OCI-LY7 (cell line): ENCODE measurements at regions not wholly inside any gene's neighbourhood (a gene's known extent, or its start where the extent isn't known, plus 50 kb on each side); places are given as distances from the start of the nearest gene placed in this dataset.

Source experiments
- BruUV-seq: library from RNA; stranded (reverse); fragments of 400-500 nt; replicated peaks from 2 replicates; lab custom pipeline; 2021; lab: Mats Ljungman, UMichigan
- CTCF ChIA-PET: fragments of 300-600 bp; sonication (Branson Sonifier 250); formaldehyde crosslinking; loops from one replicate; lab custom pipeline; 2022; ENCODE audit warnings: antibody characterized with exemption; ENCODE audit not compliant: unreplicated experiment; lab: Charles Lee
- POLR2A ChIA-PET: fragments of 300-600 bp; sonication (Branson Sonifier 250); formaldehyde crosslinking; loops from one replicate; lab custom pipeline; 2022; ENCODE audit warnings: antibody characterized with exemption; lab: Charles Lee
- DNase-seq: peaks from one replicate; pipeline ENCODE4 v3.0.0-alpha.2; 2015; ENCODE audit warnings: low spot score
- H2AFZ ChIP-seq: fragments of 200-600 bp; sonication (generic), shearing (Covaris generic); 2 replicates; pipeline ENCODE4 v1.6.1; 2014; ENCODE audit warnings: mild to moderate bottlenecking, antibody characterized with exemption, low read length, moderate library complexity
- H3K27ac ChIP-seq: fragments of 200-600 bp; sonication (generic); 2 replicates; pipeline ENCODE4 v1.5.1; 2014; ENCODE audit warnings: mixed run types, low read depth, mild to moderate bottlenecking, moderate library complexity, low read length, inconsistent platforms; ENCODE audit not compliant: poor library complexity, severe bottlenecking
- H3K36me3 ChIP-seq: fragments of 200-600 bp; sonication (generic); 2 replicates; pipeline ENCODE4 v1.6.1; 2014; ENCODE audit warnings: mild to moderate bottlenecking, antibody characterized with exemption, low read length, moderate library complexity, mixed read lengths; ENCODE audit not compliant: insufficient read depth
- H3K4me1 ChIP-seq: fragments of 200-600 bp; sonication (generic); 2 replicates; pipeline ENCODE4 v1.5.1; 2014; ENCODE audit warnings: mild to moderate bottlenecking, low read length; ENCODE audit not compliant: insufficient read depth, poor library complexity, severe bottlenecking
- H3K4me2 ChIP-seq: fragments of 200-600 bp; sonication (generic); 2 replicates; pipeline ENCODE4 v1.6.1; 2014; ENCODE audit warnings: mild to moderate bottlenecking, low read length
- H3K4me3 ChIP-seq: fragments of 200-600 bp; sonication (generic); 2 replicates; pipeline ENCODE4 v1.5.1; 2014; ENCODE audit warnings: mild to moderate bottlenecking, low read depth, low read length; ENCODE audit not compliant: poor library complexity, severe bottlenecking
- H3K79me2 ChIP-seq: fragments of 200-600 bp; sonication (generic); 2 replicates; pipeline ENCODE4 v1.6.1; 2016; ENCODE audit warnings: low read depth, mild to moderate bottlenecking, low read length, moderate library complexity, mixed read lengths; ENCODE audit not compliant: insufficient read depth
- H3K9me2 ChIP-seq: fragments of 200-600 bp; sonication (generic); 2 replicates; pipeline ENCODE4 v1.6.1; 2016; ENCODE audit warnings: mild to moderate bottlenecking, low read length, mixed read lengths; ENCODE audit not compliant: insufficient read depth
- H3K9me3 ChIP-seq: fragments of 200-600 bp; sonication (generic); 2 replicates; pipeline ENCODE4 v1.6.1; 2014; ENCODE audit warnings: mild to moderate bottlenecking, mixed run types, low read length, mixed read lengths
- H4K20me1 ChIP-seq: fragments of 200-600 bp; sonication (generic); 2 replicates; pipeline ENCODE4 v1.6.1; 2014; ENCODE audit warnings: mild to moderate bottlenecking, antibody characterized with exemption, low read length, moderate library complexity, mixed read lengths; ENCODE audit not compliant: insufficient read depth
- EZH2phosphoT487 ChIP-seq: fragments of 200-600 bp; sonication (generic); IDR thresholded peaks from 2 replicates; pipeline ENCODE4 v1.6.1; 2018; ENCODE audit warnings: low read depth, borderline replicate concordance, mild to moderate bottlenecking, mixed run types, antibody characterized with exemption, low read length, moderate library complexity, mixed read lengths
- intact Hi-C: fragments of 100-400 bp; cut with micrococcal nuclease; formaldehyde crosslinking; loops from one replicate; pipeline ENCODE4 v1.10.0; 2022; ENCODE audit not compliant: unreplicated experiment
- TF ChIP-seq, protein P1 (sequence below): fragments of 200-600 bp; sonication (generic); conservative IDR thresholded peaks from 2 replicates; pipeline ENCODE4 v1.5.1; 2014; ENCODE audit warnings: mild to moderate bottlenecking, antibody characterized with exemption, low read length, moderate library complexity, mixed read lengths

GRCh38 chr6:113610377-113610988, 246.7 kb upstream of the MARCKS start:
- no peak for DNase-seq
- Histone ChIP-seq H2AFZ (no peak overlapping the region), H3K4me2 (no peak overlapping the region), H3K79me2 (no peaks in the 10 kb centered on the region), H3K9me2 (no peaks in the 10 kb centered on the region), H3K27ac (no peak overlapping the region), H3K36me3 (no peaks in the 10 kb centered on the region), H3K9me3 (no peaks in the 10 kb centered on the region), H4K20me1 (no peaks in the 10 kb centered on the region), H3K4me1 (no peaks in the 10 kb centered on the region), H3K4me3 (no peak overlapping the region)
- intact Hi-C loops, result no loop called here
- TF ChIP-seq, protein P1, sequence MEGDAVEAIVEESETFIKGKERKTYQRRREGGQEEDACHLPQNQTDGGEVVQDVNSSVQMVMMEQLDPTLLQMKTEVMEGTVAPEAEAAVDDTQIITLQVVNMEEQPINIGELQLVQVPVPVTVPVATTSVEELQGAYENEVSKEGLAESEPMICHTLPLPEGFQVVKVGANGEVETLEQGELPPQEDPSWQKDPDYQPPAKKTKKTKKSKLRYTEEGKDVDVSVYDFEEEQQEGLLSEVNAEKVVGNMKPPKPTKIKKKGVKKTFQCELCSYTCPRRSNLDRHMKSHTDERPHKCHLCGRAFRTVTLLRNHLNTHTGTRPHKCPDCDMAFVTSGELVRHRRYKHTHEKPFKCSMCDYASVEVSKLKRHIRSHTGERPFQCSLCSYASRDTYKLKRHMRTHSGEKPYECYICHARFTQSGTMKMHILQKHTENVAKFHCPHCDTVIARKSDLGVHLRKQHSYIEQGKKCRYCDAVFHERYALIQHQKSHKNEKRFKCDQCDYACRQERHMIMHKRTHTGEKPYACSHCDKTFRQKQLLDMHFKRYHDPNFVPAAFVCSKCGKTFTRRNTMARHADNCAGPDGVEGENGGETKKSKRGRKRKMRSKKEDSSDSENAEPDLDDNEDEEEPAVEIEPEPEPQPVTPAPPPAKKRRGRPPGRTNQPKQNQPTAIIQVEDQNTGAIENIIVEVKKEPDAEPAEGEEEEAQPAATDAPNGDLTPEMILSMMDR, result no peak
- no peak for TF ChIP-seq EZH2phosphoT487
- CTCF ChIA-PET, result no interaction called here
- BruUV-seq, result no TSS peak
- POLR2A ChIA-PET, result interaction anchor here (0.6 to 2.9 kb wide), 4 partner anchors 10 to 32 kb away, joined by 3 to 10 read pairs (median 7); no protein-coding TSS in a partner anchor

DNA sequence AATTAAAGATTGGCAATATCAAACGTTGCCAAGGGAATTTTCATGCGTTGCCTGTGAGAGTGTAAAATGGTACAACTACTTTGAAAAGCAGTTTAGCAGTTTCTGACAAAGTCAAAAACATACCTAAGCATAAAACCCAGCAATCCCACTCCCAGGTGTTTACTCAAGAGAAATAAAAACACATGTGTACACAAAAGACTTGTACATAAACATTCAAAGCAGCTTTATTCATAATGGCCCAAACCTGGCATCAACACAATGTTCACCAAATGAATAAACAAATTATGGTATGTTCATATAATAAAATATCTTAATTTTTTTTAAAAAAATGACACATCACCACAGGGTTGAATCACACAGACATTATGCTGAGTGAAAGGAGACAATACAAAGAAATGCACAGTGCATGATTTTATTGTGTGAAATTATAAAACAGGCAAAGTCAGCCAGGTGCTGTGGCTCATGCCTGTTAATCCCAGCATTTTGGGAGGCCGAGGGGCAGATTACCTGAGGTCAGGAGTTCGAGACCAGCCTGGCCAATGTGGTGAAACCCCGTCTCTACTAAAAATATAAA, 240.4 kb upstream of the MARCKS start:
- ChIA-PET POLR2A (interaction anchor here (1.1 kb wide), 1 partner anchor 13 kb away, joined by 3 read pairs; no protein-coding TSS in a partner anchor), CTCF (no interaction called here)
- TF ChIP-seq, protein P1, result no peak
- no peak for TF ChIP-seq EZH2phosphoT487
- no peaks in the 10 kb centered on the region for H3K36me3 ChIP-seq
- no peak overlapping the region for H3K4me3 ChIP-seq
- H3K79me2 ChIP-seq, result no peaks in the 10 kb centered on the region
- DNase-seq, result no peak
- no peaks in the 10 kb centered on the region for H3K9me3 ChIP-seq
- no peaks in the 10 kb centered on the region for H4K20me1 ChIP-seq
- no peak overlapping the region for H3K4me2 ChIP-seq
- no peaks in the 10 kb centered on the region for H3K9me2 ChIP-seq
- no peaks in the 10 kb centered on the region for H3K4me1 ChIP-seq
- no TSS peak for BruUV-seq
- intact Hi-C loops, result no loop called here
- no peak overlapping the region for H2AFZ ChIP-seq
- H3K27ac ChIP-seq, result no peak overlapping the region

DNA sequence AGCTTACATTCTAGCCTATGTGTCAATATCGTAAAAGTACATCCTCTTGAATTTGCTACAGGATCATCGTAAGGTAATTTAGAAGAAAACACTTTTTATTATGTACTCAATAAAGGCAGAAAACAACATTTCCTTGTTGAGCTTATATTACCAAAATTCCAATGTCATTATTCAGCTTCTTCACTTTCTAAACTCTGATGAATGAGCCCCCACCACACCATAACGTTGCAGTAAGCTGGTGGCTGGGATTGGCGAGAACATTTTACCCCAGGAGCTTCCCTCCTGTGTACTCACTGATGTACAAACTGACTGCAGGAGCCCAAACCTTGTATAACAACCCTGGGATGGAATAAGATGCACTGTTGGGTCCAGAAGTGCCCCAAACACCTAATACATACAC, 238.1 kb upstream of the MARCKS start:
- Histone ChIP-seq H3K9me2 (no peaks in the 10 kb centered on the region), H3K79me2 (no peaks in the 10 kb centered on the region), H3K9me3 (no peaks in the 10 kb centered on the region), H3K36me3 (no peaks in the 10 kb centered on the region), H3K4me3 (no peak overlapping the region), H3K4me2 (no peak overlapping the region), H2AFZ (no peak overlapping the region), H4K20me1 (no peaks in the 10 kb centered on the region), H3K27ac (no peak overlapping the region), H3K4me1 (no peaks in the 10 kb centered on the region)
- TF ChIP-seq EZH2phosphoT487, result no peak
- TF ChIP-seq, protein P1, result no peak
- ChIA-PET CTCF (no interaction called here), POLR2A (interaction anchor here (0.6 to 3.1 kb wide), 10 partner anchors 8 to 191 kb away, joined by 3 to 21 read pairs (median 3); no protein-coding TSS in a partner anchor)
- intact Hi-C loops, result no loop called here
- DNase-seq, result no peak
- no TSS peak for BruUV-seq
